ENCODE measurements at regions not wholly inside any gene's neighbourhood (a gene's known extent, or its start where the extent isn't known, plus 50 kb on each side); places are given as distances from the start of the nearest gene placed in this dataset.
A peak's percentile ranks its signal among the peaks of the same experiment; 100 is the strongest.

- no peak for DNase-seq (ENCODE audit: low read depth)
- TF ChIP-seq CTCF (conservative IDR thresholded peaks at IDR 0.05; ENCODE audit: low read depth, low read length) = no peak
- H3K4me3 ChIP-seq (ENCODE audit: low read depth, low read length) = no peak overlapping the region
Observed at GRCh38 chr18:28606686-28607085, 429.8 kb upstream of the CDH2 start.

GRCh38 chr18:28602391-28602790, 425.5 kb upstream of the CDH2 start:
- H3K4me3 ChIP-seq (ENCODE audit: low read depth, low read length) = no peak overlapping the region
- DNase-seq (ENCODE audit: low read depth) = no peak
- no peak for TF ChIP-seq CTCF (conservative IDR thresholded peaks at IDR 0.05; ENCODE audit: low read depth, low read length)

- no peak overlapping the region for H3K4me3 ChIP-seq (ENCODE audit: low read depth, low read length)
- DNase-seq (ENCODE audit: low read depth) = no peak
- TF ChIP-seq CTCF (conservative IDR thresholded peaks at IDR 0.05; ENCODE audit: low read depth, low read length) = no peak
Observed at GRCh38 chr18:28594034-28594433, 417.1 kb upstream of the CDH2 start.

- no peak for DNase-seq (ENCODE audit: low read depth)
- TF ChIP-seq CTCF (conservative IDR thresholded peaks at IDR 0.05; ENCODE audit: low read depth, low read length) = no peak
- H3K4me3 ChIP-seq (ENCODE audit: low read depth, low read length) = no peak overlapping the region
Observed at GRCh38 chr18:28588884-28589549, 412.1 kb upstream of the CDH2 start.

- no peak for TF ChIP-seq CTCF (conservative IDR thresholded peaks at IDR 0.05; ENCODE audit: low read depth, low read length)
- DNase-seq (ENCODE audit: low read depth) = peak; percentile 26
- H3K4me3 ChIP-seq (ENCODE audit: low read depth, low read length) = no peak overlapping the region
Observed at GRCh38 chr18:28584731-28585130, 407.8 kb upstream of the CDH2 start.

GRCh38 chr18:28582724-28583123, 405.8 kb upstream of the CDH2 start:
- no peak for DNase-seq (ENCODE audit: low read depth)
- no peak overlapping the region for H3K4me3 ChIP-seq (ENCODE audit: low read depth, low read length)
- TF ChIP-seq CTCF (conservative IDR thresholded peaks at IDR 0.05; ENCODE audit: low read depth, low read length) = no peak

GRCh38 chr18:28581521-28582071, 404.7 kb upstream of the CDH2 start:
- no peak overlapping the region for H3K4me3 ChIP-seq (ENCODE audit: low read depth, low read length)
- no peak for TF ChIP-seq CTCF (conservative IDR thresholded peaks at IDR 0.05; ENCODE audit: low read depth, low read length)
- no peak for DNase-seq (ENCODE audit: low read depth)
